GM21381 (cell line): ENCODE measurements at regions not wholly inside any gene's neighbourhood (a gene's known extent, or its start where the extent isn't known, plus 50 kb on each side); places are given as distances from the start of the nearest gene placed in this dataset.

Source experiments
- ATAC-seq: cut with Tn5 transposase; IDR thresholded peaks from one replicate; pipeline ENCODE4 v1.9.1; 2021; ENCODE audit warnings: mild to moderate bottlenecking, moderate library complexity; ENCODE audit not compliant: unreplicated experiment

DNA sequence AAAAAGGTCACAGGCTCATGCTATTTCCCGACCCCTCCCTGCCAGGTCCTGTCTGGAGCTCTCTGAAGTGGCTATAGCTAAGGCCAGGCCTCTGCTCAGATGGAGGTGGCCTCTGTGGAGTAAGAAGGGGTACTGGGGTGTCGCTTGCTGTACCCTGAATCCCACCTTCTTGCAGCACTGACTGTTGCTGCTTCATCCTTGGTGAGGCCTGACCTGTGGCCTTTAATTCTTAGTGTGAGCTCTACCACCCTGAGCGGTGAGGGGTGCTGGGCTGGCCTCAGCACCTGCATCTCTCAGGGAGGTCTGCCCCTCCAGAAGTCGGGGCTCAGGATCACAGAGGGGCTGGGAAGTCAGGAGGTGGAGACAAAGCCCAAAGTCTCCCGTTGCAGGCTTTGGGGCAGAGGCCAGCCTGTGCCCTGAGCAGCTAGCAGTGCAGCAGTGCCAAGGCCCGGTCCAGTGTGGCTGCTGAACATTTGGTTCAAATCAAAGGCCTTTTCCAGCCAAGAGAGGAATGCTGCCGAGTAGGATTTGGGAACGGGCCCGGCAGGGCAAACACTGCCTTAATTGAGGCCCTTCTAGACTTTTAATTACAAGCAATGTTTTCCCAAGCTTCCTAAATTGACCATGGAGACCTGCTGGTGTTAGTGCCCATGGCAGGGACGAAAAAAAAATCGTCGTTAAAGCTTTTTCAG is 133.5 kb upstream of the HAAO start:
- no peak for ATAC-seq

DNA sequence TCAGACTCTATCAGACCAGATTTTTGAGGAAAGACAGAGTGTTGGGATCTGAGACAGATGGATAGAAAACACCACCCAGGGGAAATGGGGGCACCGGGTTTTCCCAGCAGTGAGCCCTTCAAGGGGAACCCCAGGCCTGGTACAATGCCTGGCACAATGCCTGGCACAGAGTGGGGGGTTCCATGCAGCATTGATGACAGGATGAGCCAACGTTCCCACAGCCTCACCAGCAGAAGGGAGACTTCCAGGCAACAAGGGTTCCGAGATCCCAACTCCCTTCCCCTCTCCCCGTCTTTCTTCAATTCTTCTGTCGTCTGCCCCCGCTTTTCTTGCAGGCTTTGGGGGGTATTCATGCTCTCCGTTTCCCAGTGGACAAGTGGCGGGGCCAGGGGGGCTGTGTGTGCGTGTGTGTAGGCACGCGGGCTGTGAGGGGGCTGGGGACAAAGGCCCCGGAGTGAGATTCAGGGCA is 132.1 kb upstream of the HAAO start:
- ATAC-seq = no peak

- ATAC-seq = no peak
These were observed 131.4 kb upstream of the HAAO start for GRCh38 chr2:42923580-42924417.

DNA sequence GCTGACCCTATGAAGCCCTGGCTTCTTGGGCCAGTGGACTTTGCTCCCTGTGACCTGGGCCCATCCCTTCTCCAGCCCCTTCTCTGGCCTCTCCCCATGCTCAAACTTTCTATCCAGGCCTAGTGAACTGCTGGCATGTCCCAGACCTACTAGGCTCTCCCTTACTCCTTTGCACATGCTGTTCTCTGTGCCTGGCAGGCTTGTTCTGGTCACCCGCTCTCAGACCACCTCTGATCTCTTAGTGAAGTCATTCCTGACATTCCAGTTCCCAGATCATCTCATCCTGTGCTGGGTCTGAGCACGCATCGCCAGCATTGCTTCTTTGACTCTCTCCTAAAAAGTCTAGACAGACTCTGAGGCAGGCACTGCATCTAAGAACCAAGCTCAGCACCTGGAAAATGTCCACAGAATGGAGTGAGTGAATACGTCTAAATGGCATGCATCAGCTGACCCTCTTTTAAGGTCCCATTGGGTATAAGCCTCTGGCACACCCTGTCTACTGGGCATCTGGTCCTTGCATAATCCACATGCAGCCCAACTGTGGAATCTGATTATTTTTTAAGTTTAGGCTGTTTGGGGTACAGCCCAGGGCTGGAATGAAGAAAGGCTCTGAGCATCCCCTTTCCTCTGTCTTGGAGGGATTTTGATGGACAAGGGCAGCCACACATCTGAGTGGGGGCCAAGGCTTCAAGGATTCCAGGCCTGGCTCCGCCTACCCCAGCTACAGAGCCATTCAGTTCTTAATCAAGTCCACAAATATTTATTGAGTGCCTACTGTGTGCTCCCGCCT is 130.6 kb upstream of the HAAO start:
- no peak for ATAC-seq

GRCh38 chr2:42922293-42922692 is 129.9 kb upstream of the HAAO start:
- ATAC-seq = no peak

GRCh38 chr2:42921721-42922120 is 129.3 kb upstream of the HAAO start:
- ATAC-seq = no peak

GRCh38 chr2:42921147-42921520 is 128.8 kb upstream of the HAAO start:
- no peak for ATAC-seq

DNA sequence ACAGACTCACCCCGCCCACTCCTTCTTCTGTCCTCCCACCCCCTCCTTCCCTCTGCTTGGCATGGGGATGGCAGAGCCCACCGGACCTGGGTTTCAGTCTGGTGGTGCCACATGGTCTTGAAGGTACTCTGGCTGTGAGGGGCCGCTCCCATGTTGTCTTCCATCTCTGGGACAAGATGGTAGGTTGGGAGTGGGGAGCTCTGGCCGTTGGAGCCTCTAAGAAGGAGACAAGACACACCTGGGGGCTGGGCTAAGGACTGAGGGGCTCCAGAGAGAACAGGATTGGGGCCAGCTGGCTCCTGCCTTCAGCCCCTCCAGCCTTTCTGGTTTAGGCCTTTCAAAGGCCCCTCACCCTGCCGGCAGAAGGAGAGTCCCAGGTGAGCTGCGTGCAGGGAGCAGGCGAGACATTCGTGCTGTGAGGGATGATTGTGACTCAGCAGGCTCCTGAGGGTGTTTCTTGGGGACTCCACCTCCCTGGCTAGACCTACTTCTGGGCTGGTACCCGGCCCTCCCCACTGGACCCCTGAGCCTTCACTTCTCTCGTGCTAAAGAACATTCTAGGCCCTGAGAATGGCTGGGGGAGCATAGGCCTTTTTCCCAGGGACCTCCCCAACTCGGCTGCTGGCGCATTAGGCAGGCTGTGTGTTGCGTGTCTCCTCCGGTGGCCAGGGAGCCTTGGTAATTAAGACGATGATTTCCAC is 128.2 kb upstream of the HAAO start:
- ATAC-seq = no peak

DNA sequence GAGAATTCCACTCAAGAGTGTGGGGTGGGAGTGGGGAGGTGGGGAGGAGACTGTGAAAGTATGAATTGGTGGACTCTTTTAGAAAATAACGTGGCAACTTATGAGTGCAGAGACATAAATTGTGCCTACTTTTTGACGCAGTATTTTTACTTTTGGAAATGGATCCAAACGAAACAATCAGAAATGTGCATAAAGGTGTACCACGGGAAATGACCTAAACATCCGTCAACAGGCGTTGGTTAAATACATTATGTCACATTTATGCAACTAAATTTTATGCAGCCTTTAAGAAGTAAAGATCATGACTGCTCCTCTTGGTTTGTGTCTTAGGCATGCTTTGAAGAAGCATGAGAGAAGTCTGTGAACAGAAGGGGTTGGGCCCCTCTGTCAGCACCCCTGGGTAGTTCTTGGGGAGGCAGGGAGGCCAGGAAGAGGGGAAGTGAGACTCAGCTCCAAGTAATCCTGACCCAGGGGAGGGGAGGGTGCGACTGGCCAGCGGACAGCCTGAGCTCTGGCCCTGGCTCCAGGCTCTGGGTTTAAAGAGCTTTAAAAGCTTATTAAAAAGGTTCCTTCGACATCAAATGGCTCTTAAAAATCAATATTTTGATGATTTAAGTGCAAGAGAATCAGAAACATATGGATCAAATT is 126.4 kb upstream of the HAAO start:
- no peak for ATAC-seq

- ATAC-seq = no peak
These were observed 125.7 kb upstream of the HAAO start for GRCh38 chr2:42918041-42918440.

GRCh38 chr2:42917425-42917927 is 125.1 kb upstream of the HAAO start:
- no peak for ATAC-seq

DNA sequence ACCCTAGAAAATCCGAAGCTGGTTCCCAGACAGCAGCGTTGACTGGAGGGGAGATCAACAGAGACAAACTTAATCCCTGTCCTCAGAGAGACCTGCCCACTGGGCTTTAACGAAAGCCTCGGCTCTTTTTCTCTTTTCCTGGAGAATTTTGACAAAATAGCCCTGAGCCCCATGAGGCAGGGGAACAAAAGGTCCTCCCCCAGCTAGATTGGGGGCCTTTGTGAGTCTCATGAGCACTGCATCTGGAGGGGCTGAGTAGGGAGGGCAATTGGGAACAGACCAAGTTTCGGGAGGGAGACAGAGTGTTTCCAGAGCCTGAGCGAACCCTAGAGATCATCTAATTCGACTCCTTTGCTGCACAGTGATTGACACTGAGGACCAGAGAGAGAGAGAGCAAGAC is 123.9 kb upstream of the HAAO start:
- ATAC-seq = no peak

GRCh38 chr2:42914860-42915259 is 122.5 kb upstream of the HAAO start:
- no peak for ATAC-seq

DNA sequence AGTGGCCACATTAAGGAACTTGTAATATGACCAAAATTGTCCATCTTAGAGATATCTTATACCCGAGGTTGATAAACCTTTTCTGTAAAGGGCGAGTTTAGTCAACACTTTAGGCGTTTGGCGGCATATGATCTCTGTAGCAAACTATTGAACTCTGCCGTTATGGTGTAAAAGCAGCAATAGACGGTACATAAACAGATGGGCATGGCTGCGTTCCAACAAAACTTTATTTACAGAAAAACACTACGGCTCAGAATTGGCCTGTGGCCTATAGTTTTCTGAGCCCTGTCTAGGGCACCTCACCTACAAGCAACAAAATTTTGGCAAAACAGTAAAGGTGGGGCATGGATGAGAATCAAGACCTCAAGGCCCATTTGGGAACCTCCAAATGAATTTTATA is 121.9 kb upstream of the HAAO start:
- no peak for ATAC-seq

GRCh38 chr2:42913280-42913878 is 121.0 kb upstream of the HAAO start:
- ATAC-seq = no peak

- ATAC-seq = no peak
These were observed 118.4 kb upstream of the HAAO start for GRCh38 chr2:42910645-42911405.

GRCh38 chr2:42909966-42910365 is 117.6 kb upstream of the HAAO start:
- no peak for ATAC-seq

DNA sequence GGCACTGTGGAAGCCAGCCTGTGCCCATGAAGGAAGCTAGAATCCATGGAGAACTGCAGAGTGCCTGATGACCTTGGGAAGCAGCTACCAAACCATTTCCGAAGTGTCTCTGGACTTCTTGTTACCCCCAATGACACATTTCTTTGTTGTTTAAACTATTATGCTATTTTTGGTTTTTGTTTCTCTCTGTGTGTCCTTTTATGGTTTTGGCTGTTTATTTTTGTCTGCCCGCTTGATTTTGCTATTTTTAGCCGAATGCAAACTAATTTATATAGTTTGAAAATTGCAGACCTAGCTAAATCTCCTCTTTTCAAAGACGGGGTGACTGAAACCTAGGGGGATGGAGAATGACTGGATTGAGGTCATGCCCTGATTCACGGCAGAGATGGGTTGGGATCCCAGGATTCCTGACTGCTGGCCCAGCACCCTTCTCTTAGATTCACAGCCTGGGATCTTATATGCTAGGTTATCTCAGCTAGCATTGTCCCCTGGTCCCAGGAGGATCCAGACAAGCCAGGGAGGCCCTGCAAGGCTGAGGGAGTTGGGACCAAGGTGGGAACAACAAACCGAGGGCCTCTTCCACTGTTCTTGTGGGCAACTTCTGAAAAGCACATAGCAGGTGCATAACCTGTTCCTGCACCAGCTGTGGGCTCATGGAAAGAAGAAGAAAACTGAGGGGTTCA is 116.3 kb upstream of the HAAO start:
- no peak for ATAC-seq

DNA sequence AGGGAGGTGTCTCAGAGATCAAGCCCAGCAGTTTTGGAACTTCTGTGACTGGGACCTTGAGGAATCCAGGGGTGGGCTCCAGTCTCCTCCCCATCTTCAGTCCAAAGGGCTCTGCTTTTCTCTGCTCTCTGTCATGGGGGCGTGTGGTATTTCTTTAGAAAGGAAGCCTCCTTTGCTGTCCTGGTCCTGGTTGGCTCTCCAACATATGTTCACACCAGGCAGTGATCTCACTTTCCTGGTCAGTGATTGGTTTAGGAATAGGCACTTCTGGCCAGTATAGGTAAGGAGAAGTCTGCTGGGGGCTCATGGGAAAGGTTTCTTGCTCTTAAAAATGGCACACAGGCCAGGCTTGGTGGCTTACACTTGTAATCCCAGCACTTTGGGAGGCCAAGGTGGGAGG is 115.5 kb upstream of the HAAO start:
- ATAC-seq = no peak
